ENCODE measurements at regions not wholly inside any gene's neighbourhood (a gene's known extent, or its start where the extent isn't known, plus 50 kb on each side); places are given as distances from the start of the nearest gene placed in this dataset.

DNA sequence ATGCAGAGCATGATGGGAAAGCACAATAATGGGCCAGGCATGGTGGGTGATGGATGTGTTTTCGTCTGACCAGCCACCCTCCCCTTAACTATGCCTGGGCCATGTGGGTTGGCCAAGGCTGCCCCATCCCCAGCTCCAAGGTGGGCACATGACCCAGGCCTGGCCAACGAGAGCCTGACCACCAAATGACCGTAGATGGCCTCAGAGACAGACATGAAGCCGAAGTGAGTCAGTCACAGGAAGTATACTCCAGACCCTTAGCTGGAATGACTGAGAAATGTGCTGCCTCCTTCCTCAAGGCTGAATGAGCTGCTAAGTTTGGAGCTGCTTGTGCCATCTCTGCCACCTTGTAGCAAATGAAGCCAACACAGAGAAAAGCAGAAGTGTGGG is 233.6 kb downstream of the BCL11B start:
- TF ChIP-seq, protein P1, sequence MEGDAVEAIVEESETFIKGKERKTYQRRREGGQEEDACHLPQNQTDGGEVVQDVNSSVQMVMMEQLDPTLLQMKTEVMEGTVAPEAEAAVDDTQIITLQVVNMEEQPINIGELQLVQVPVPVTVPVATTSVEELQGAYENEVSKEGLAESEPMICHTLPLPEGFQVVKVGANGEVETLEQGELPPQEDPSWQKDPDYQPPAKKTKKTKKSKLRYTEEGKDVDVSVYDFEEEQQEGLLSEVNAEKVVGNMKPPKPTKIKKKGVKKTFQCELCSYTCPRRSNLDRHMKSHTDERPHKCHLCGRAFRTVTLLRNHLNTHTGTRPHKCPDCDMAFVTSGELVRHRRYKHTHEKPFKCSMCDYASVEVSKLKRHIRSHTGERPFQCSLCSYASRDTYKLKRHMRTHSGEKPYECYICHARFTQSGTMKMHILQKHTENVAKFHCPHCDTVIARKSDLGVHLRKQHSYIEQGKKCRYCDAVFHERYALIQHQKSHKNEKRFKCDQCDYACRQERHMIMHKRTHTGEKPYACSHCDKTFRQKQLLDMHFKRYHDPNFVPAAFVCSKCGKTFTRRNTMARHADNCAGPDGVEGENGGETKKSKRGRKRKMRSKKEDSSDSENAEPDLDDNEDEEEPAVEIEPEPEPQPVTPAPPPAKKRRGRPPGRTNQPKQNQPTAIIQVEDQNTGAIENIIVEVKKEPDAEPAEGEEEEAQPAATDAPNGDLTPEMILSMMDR (IDR thresholded peaks at IDR 0.05; ENCODE audit: low read depth, low read length, missing control alignments) = no peak
- no peak for DNase-seq (ENCODE audit: low read depth)
- in situ Hi-C loops (cut with HindIII; ENCODE audit: low sequenced_read_pairs) = no loop called here
- no peak overlapping the region for H3K4me3 ChIP-seq (ENCODE audit: low read depth, low read length)

DNA sequence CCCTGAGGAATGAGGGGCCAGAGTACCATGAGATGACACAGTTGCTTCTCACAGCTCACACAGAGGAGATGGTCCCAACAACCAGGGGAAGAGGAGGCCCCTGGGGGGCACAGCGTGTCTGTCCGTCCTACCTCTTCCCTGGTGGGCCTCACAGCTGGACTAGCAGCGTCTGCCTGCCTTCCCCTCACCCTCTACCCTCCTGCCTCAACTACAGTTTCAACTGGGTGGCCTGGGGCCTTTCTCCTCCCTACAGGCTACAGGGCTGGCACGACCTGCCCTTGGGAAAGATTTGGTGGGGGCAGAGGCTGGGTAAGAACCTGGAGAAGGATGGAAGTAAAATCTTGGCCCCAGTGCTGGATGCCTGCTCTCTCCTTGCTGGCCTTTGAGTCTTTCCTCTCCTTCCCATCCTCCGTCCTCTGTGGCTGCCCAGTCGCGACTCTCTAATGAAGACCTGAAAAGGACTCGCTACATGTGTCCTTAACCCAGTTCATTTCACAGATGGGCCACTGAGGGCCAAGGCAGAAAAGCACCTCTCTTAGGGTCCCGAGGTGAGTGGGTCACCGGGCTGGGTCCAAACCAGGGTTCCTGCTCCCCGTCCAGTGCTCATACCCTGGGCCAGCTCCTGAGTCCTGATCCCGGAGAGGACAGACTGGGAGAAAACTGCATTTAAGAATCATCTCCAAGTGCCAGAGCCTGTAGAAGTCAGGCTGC is 232.5 kb downstream of the BCL11B start:
- TF ChIP-seq, protein P1 (IDR thresholded peaks at IDR 0.05; ENCODE audit: low read depth, low read length, missing control alignments) = no peak
- in situ Hi-C loops (cut with HindIII; ENCODE audit: low sequenced_read_pairs) = no loop called here
- DNase-seq (ENCODE audit: low read depth) = no peak
- no peak overlapping the region for H3K4me3 ChIP-seq (ENCODE audit: low read depth, low read length)

- in situ Hi-C loops (cut with HindIII; ENCODE audit: low sequenced_read_pairs) = no loop called here
- no peak for DNase-seq (ENCODE audit: low read depth)
Measured at GRCh38 chr14:99040052-99040451, 231.9 kb downstream of the BCL11B start.

DNA sequence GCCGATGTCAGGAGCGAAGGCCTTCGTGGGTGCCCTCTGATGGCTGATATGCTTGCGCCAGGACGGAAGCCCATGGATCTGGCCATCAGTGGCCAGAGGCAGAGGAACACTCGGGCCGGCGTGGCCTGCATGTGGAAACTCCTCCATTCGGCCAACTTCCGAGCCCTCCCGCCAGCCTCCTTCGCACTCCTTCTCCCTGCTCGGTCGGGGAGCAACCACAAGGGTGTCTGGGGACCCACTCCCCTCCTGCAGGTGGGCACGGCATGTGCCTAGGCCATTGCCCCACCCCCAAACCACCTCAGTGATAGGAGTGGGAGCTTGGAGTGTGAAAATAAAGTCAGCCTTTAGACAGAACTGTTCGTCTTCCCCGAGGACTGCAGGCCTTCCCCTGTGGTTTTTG is 231.3 kb downstream of the BCL11B start:
- no peak for DNase-seq (ENCODE audit: low read depth)
- TF ChIP-seq, protein P1 (IDR thresholded peaks at IDR 0.05; ENCODE audit: low read depth, low read length, missing control alignments) = no peak
- no peak overlapping the region for H3K4me3 ChIP-seq (ENCODE audit: low read depth, low read length)
- in situ Hi-C loops (cut with HindIII; ENCODE audit: low sequenced_read_pairs) = no loop called here

More at GRCh38 chr14:99040052-99040451, 231.9 kb downstream of the BCL11B start:
- TF ChIP-seq, protein P1 (IDR thresholded peaks at IDR 0.05; ENCODE audit: low read depth, low read length, missing control alignments) = no peak
- H3K4me3 ChIP-seq (ENCODE audit: low read depth, low read length) = no peak overlapping the region

DNA sequence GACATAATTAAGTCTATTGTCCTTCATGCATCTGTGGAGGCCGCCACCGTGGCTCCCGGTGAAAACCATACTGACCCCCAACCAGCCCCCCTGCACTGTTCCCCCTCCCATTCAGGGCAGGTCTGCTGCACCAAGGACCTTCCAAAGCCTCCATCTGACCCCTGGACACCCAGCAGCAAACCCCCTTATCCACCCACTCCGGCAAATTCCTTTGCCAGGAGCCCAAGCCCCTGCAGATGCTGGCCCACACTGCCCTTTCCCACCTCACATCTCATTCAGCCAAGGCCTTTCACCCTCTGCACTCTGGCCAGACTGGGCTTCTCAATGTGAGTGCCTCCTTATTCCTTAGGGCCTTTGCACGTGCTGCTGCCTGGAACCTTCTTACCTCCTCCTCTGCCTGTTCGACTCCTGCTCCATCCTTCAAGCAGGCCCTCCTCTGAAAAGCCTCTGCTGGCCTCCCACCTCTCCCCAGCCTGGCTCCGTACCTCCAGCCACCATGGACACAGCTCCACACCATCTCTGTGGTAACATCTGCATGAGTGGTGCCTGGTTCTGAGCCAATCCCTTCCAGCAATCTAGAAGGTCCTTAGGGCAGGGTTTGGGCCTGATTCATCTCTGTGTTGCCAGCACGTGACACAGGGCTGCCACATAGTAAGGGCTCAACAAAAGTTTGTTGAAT is 230.7 kb downstream of the BCL11B start:
- no peak overlapping the region for H3K4me3 ChIP-seq (ENCODE audit: low read depth, low read length)
- TF ChIP-seq, protein P1 (IDR thresholded peaks at IDR 0.05; ENCODE audit: low read depth, low read length, missing control alignments) = no peak
- no peak for DNase-seq (ENCODE audit: low read depth)
- in situ Hi-C loops (cut with HindIII; ENCODE audit: low sequenced_read_pairs) = no loop called here

DNA sequence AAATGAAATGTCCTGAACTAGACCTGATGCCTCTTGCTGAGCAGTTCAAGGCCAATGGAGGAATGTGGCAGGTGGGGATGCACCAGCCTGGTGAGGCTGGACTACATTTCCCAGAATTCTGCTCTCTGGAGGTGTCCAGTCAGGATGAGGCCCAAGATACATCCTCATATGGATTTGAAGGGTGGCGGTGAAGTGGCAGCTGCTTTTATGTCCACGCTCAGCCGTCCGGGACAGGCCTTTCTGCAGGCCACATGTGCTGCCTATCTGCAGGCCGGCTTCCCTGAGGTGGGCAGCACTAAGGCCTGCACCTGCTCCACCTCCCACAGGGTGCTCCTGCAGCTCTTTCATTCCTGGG is 230.2 kb downstream of the BCL11B start:
- no peak overlapping the region for H3K4me3 ChIP-seq (ENCODE audit: low read depth, low read length)
- TF ChIP-seq, protein P1 (IDR thresholded peaks at IDR 0.05; ENCODE audit: low read depth, low read length, missing control alignments) = no peak
- in situ Hi-C loops (cut with HindIII; ENCODE audit: low sequenced_read_pairs) = no loop called here

More for the DNA sequence above, 230.2 kb downstream of the BCL11B start:
- DNase-seq (ENCODE audit: low read depth) = no peak
